Endothelial cell of umbilical vein (primary cell): ENCODE measurements at regions not wholly inside any gene's neighbourhood (a gene's known extent, or its start where the extent isn't known, plus 50 kb on each side); places are given as distances from the start of the nearest gene placed in this dataset.

Experiments used
- BruUV-seq: library from RNA; stranded (reverse); fragments of 400-500 nt; replicated peaks from 2 replicates; lab custom pipeline; 2021; lab: Mats Ljungman, UMichigan
- CTCF ChIA-PET: fragments of 300-600, 350-600 bp; sonication (Branson Sonifier 250); formaldehyde crosslinking; loops from one replicate; lab custom pipeline; 2021; ENCODE audit warnings: antibody characterized with exemption, inconsistent platforms; lab: Charles Lee
- POLR2A ChIA-PET: fragments of 300-600, 350-600 bp; sonication (Branson Sonifier 250); formaldehyde crosslinking; loops from one replicate; lab custom pipeline; 2021; ENCODE audit warnings: antibody characterized with exemption, inconsistent platforms; lab: Charles Lee
- DNase-seq: peaks from one replicate; pipeline ENCODE4 v3.0.0-alpha.2; 2011; ENCODE audit warnings: low read depth, low spot score
- FAIRE-seq: peaks from 2 replicates; lab custom pipeline; 2011; peaks lifted over from hg19 to GRCh38; lab: Jason Lieb, UNC
- H2AFZ ChIP-seq: 2 replicates; pipeline ENCODE4 v1.6.0; 2012; ENCODE audit warnings: low read depth, low read length, control low read depth, inconsistent platforms
- H3K27ac ChIP-seq: 2 replicates; pipeline ENCODE4 v1.5.1; 2011; ENCODE audit warnings: low read depth, mild to moderate bottlenecking, control low read depth, low read length, moderate library complexity; ENCODE audit not compliant: insufficient read depth
- H3K27me3 ChIP-seq, 2 experiments: 2 replicates each; pipeline versions ENCODE4 v1.6.0 to v1.6.1; 2011; ENCODE audit warnings: low read length in 2 of 2, mixed read lengths in 1 of 2; ENCODE audit not compliant: control insufficient read depth in 2 of 2, insufficient read depth in 2 of 2
- H3K36me3 ChIP-seq, 2 experiments: 2 replicates in 1 of 2; 3 replicates in 1 of 2; pipeline ENCODE4 v1.5.1; 2011; ENCODE audit warnings: low read length in 2 of 2, mild to moderate bottlenecking in 1 of 2, moderate library complexity in 1 of 2; ENCODE audit not compliant: control insufficient read depth in 2 of 2, insufficient read depth in 2 of 2; ENCODE audit errors: extremely low read depth in 1 of 2
- H3K4me1 ChIP-seq: 3 replicates; pipeline ENCODE4 v1.5.1; 2011; ENCODE audit warnings: mild to moderate bottlenecking, low read length; ENCODE audit not compliant: control insufficient read depth, insufficient read depth; ENCODE audit errors: extremely low read depth
- H3K4me2 ChIP-seq: 2 replicates; pipeline ENCODE4 v1.6.1; 2011; ENCODE audit warnings: low read length, control low read depth, mixed read lengths; ENCODE audit not compliant: insufficient read depth
- H3K4me3 ChIP-seq, 3 experiments: fragments of 200-600 bp in 1 of 3; sonication (generic), shearing (Covaris generic) in 1 of 3; replicated peaks in 1 of 3; 2 replicates each; pipeline ENCODE4 v1.5.1; 2011 to 2016; ENCODE audit warnings: control low read depth in 3 of 3, low read length in 3 of 3, mild to moderate bottlenecking in 2 of 3, inconsistent platforms in 1 of 3, low read depth in 1 of 3, moderate library complexity in 1 of 3; ENCODE audit not compliant: insufficient read depth in 1 of 3
- H3K79me2 ChIP-seq: 2 replicates; pipeline ENCODE4 v1.6.0; 2012; ENCODE audit warnings: low read length, inconsistent platforms; ENCODE audit not compliant: control insufficient read depth, insufficient read depth
- H3K9ac ChIP-seq: replicated peaks from 2 replicates; pipeline ENCODE3; 2011; ENCODE audit warnings: low read length, control low read depth; ENCODE audit not compliant: insufficient read depth; ENCODE audit errors: extremely low read depth
- H3K9me1 ChIP-seq: replicated peaks from 3 replicates; pipeline ENCODE4 v1.6.0; 2011; ENCODE audit warnings: mild to moderate bottlenecking, low read length; ENCODE audit not compliant: control insufficient read depth, insufficient read depth; ENCODE audit errors: extremely low read depth
- H3K9me3 ChIP-seq: replicated peaks from 2 replicates; pipeline ENCODE4 v1.5.1; 2012; ENCODE audit warnings: low read length, inconsistent platforms; ENCODE audit not compliant: control insufficient read depth, insufficient read depth
- H4K20me1 ChIP-seq: replicated peaks from 2 replicates; pipeline ENCODE3; 2011; ENCODE audit warnings: mild to moderate bottlenecking, low read length; ENCODE audit not compliant: control insufficient read depth, insufficient read depth; ENCODE audit errors: extremely low read depth
- CTCF ChIP-seq, 2 donors: IDR thresholded peaks; 1 replicate in 1 of 2; 2 replicates in 1 of 2; pipeline ENCODE4 v1.5.1; 2011; ENCODE audit warnings: low read length in 2 of 2, mild to moderate bottlenecking in 2 of 2, moderate library complexity in 2 of 2, control low read depth in 1 of 2, inconsistent platforms in 1 of 2, low read depth in 1 of 2; ENCODE audit not compliant: insufficient read depth in 1 of 2; ENCODE audit errors: extremely low read depth in 1 of 2
- EZH2 ChIP-seq: IDR thresholded peaks from 2 replicates; pipeline ENCODE4 v1.6.1; 2012; ENCODE audit warnings: borderline replicate concordance, low read depth, mild to moderate bottlenecking, moderate library complexity, low read length, inconsistent platforms; ENCODE audit not compliant: severe bottlenecking
- FOS ChIP-seq: IDR thresholded peaks from 2 replicates; pipeline ENCODE4 v1.6.1; 2011; ENCODE audit warnings: mild to moderate bottlenecking, low read length, moderate library complexity, borderline replicate concordance; ENCODE audit not compliant: insufficient read depth
- GATA2 ChIP-seq: IDR thresholded peaks from 2 replicates; pipeline ENCODE4 v1.7.0; 2011; ENCODE audit warnings: low read depth, mild to moderate bottlenecking, moderate library complexity, mixed read lengths, low read length; ENCODE audit not compliant: insufficient read length, insufficient read depth
- JUN ChIP-seq: IDR thresholded peaks from 2 replicates; pipeline ENCODE4 v1.6.1; 2011; ENCODE audit warnings: borderline replicate concordance, low read depth; ENCODE audit not compliant: insufficient read length, insufficient read depth
- MAX ChIP-seq: IDR thresholded peaks from 2 replicates; pipeline ENCODE4 v1.6.1; 2011; ENCODE audit not compliant: insufficient read depth, insufficient read length
- MYC ChIP-seq: IDR thresholded peaks from one replicate; pipeline ENCODE4 v1.6.1; 2011; ENCODE audit warnings: mild to moderate bottlenecking, low read depth, low read length
- POLR2A ChIP-seq: IDR thresholded peaks from 2 replicates; pipeline ENCODE4 v1.6.1; 2012; ENCODE audit warnings: low read depth, mild to moderate bottlenecking, control low read depth, low read length
- POLR2AphosphoS5 ChIP-seq: IDR thresholded peaks from 2 replicates; pipeline ENCODE4 v1.6.1; 2012; ENCODE audit warnings: low read depth, mild to moderate bottlenecking, control low read depth, low read length, moderate library complexity; ENCODE audit not compliant: insufficient read depth
- dilution Hi-C: fragments of 300-500 bp; cut with MboI; formaldehyde crosslinking; loops from one replicate; pipeline ENCODE4 v1.15.0; 2019; ENCODE audit warnings: low sequenced_read_pairs; ENCODE audit not compliant: extremely low pct_ligation_motif_present
- intact Hi-C: fragments of 100-400 bp; cut with micrococcal nuclease; formaldehyde crosslinking; loops from one replicate; pipeline ENCODE4 v1.10.0; 2022

GRCh38 chr6:165040440-165040839, 269.0 kb downstream of the C6orf118 start:
- Histone ChIP-seq H3K9ac (no peak overlapping the region), H3K36me3 (no peaks in the 10 kb centered on the region), H4K20me1 (no peaks in the 10 kb centered on the region), H3K9me1 (no peaks in the 10 kb centered on the region), H3K79me2 (no peaks in the 10 kb centered on the region), H3K27ac (no peak overlapping the region), H3K4me2 (no peak overlapping the region), H2AFZ (no peak overlapping the region), H3K27me3 (no peaks in the 10 kb centered on the region), H3K4me1 (no peaks in the 10 kb centered on the region), H3K4me3 (no peak overlapping the region), H3K9me3 (peaks cover 2% of the 10 kb centered on the region)
- intact Hi-C loops, result no loop called here
- CTCF ChIA-PET, result no interaction called here
- no TSS peak for BruUV-seq
- POLR2A ChIA-PET, result no interaction called here
- FAIRE-seq (no peak), DNase-seq (no peak)
- TF ChIP-seq MAX (no peak), JUN (no peak), CTCF (IDR thresholded peaks at IDR 0.05; ENCODE audit: extremely low read depth in 1 of 2, insufficient read depth in 1 of 2, low read depth in 1 of 2, low read length in 2 of 2) (no peak), EZH2 (no peak), POLR2AphosphoS5 (no peak), FOS (no peak), MYC (no peak), POLR2A (no peak), GATA2 (no peak)
- dilution Hi-C loops, result no loop called here
